Mammary epithelial cell (primary cell): ENCODE measurements at regions not wholly inside any gene's neighbourhood (a gene's known extent, or its start where the extent isn't known, plus 50 kb on each side); places are given as distances from the start of the nearest gene placed in this dataset.

ENCODE experiments used
- CTCF ChIP-seq, 2 donors: IDR thresholded peaks in 1 of 2; conservative IDR thresholded peaks in 1 of 2; 2 replicates each; pipeline ENCODE4 v1.5.1; 2011 to 2012; ENCODE audit warnings: inconsistent platforms in 2 of 2, low read length in 2 of 2, mild to moderate bottlenecking in 2 of 2, control low read depth in 1 of 2, low read depth in 1 of 2; ENCODE audit not compliant: insufficient read depth in 1 of 2; ENCODE audit errors: extremely low read depth in 1 of 2
- EZH2 ChIP-seq: IDR thresholded peaks from 2 replicates; pipeline ENCODE4 v1.6.1; 2012; ENCODE audit warnings: low read length, inconsistent platforms, borderline replicate concordance

GRCh38 chrX:16267431-16267830 lies 100.2 kb downstream of the MAGEB17 start:
- TF ChIP-seq CTCF (conservative IDR thresholded peaks at IDR 0.05 in 1 of 2, IDR thresholded peaks at IDR 0.05 in 1 of 2; ENCODE audit: extremely low read depth in 1 of 2, insufficient read depth in 1 of 2, low read depth in 1 of 2, low read length in 2 of 2): no peak
- TF ChIP-seq EZH2: no peak
